ENCODE measurements at regions not wholly inside any gene's neighbourhood (a gene's known extent, or its start where the extent isn't known, plus 50 kb on each side); places are given as distances from the start of the nearest gene placed in this dataset.

DNA sequence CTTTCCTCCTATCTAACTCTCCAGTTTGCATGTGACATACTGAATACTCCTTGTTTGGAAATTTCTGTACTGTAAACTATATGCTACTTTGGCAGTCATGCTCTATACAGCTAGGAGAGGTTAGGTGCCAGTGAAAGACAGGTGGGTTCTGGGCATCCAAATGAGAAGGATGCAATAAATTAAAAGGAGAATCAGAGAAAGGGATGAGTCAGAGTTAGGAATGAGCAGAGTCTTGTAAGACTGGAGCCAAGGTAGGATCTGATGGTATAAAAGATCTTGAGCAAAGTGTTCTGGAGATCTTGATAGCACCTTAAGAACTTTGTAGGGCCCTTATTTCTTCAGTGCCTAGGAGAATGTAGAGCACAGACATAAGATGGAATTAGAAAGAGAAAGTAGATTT lies 58.7 kb upstream of the STAM2 start:
- Histone ChIP-seq H3K27ac (ENCODE audit: low read length) (no peak overlapping the region), H3K9me3 (ENCODE audit: control insufficient read depth, insufficient read depth, low read depth, low read length) (no peaks in the 10 kb centered on the region), H3K4me3 (ENCODE audit: low read depth in 2 of 2, low read length in 2 of 2) (no peak overlapping the region), H3K36me3 (ENCODE audit: control insufficient read depth, insufficient read depth, low read length) (no peaks in the 10 kb centered on the region), H3K27me3 (ENCODE audit: control insufficient read depth, insufficient read depth, low read length) (no peaks in the 10 kb centered on the region), H3K4me1 (ENCODE audit: control insufficient read depth, insufficient read depth, low read length) (no peaks in the 10 kb centered on the region)
- ChIA-PET POLR2A (no interaction called here), CTCF (no interaction called here)
- ATAC-seq (no peak), DNase-seq (ENCODE audit: low read depth, low spot score) (no peak)
- TF ChIP-seq SIN3A (IDR thresholded peaks at IDR 0.05; ENCODE audit: borderline replicate concordance, insufficient read depth, low read depth, low read length) (no peak), CTCF (IDR thresholded peaks at IDR 0.05) (no peak), POLR2AphosphoS5 (IDR thresholded peaks at IDR 0.05; ENCODE audit: low read depth, low read length) (no peak), TCF7L2 (IDR thresholded peaks at IDR 0.05; ENCODE audit: low read depth, low read length) (no peak)
- TF ChIP-seq, protein P1, sequence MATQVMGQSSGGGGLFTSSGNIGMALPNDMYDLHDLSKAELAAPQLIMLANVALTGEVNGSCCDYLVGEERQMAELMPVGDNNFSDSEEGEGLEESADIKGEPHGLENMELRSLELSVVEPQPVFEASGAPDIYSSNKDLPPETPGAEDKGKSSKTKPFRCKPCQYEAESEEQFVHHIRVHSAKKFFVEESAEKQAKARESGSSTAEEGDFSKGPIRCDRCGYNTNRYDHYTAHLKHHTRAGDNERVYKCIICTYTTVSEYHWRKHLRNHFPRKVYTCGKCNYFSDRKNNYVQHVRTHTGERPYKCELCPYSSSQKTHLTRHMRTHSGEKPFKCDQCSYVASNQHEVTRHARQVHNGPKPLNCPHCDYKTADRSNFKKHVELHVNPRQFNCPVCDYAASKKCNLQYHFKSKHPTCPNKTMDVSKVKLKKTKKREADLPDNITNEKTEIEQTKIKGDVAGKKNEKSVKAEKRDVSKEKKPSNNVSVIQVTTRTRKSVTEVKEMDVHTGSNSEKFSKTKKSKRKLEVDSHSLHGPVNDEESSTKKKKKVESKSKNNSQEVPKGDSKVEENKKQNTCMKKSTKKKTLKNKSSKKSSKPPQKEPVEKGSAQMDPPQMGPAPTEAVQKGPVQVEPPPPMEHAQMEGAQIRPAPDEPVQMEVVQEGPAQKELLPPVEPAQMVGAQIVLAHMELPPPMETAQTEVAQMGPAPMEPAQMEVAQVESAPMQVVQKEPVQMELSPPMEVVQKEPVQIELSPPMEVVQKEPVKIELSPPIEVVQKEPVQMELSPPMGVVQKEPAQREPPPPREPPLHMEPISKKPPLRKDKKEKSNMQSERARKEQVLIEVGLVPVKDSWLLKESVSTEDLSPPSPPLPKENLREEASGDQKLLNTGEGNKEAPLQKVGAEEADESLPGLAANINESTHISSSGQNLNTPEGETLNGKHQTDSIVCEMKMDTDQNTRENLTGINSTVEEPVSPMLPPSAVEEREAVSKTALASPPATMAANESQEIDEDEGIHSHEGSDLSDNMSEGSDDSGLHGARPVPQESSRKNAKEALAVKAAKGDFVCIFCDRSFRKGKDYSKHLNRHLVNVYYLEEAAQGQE (IDR thresholded peaks at IDR 0.05; ENCODE audit: insufficient read depth in 1 of 2, low read depth in 2 of 2, low read length in 1 of 2), result no peak
- in situ Hi-C loops (cut with HindIII; ENCODE audit: low pct_unique_long_range_greater_than_20kb, low sequenced_read_pairs), result no loop called here
- intact Hi-C loops (cut with micrococcal nuclease; ENCODE audit: unreplicated experiment), result no loop called here
- BruUV-seq (replicated peaks), result no TSS peak

DNA sequence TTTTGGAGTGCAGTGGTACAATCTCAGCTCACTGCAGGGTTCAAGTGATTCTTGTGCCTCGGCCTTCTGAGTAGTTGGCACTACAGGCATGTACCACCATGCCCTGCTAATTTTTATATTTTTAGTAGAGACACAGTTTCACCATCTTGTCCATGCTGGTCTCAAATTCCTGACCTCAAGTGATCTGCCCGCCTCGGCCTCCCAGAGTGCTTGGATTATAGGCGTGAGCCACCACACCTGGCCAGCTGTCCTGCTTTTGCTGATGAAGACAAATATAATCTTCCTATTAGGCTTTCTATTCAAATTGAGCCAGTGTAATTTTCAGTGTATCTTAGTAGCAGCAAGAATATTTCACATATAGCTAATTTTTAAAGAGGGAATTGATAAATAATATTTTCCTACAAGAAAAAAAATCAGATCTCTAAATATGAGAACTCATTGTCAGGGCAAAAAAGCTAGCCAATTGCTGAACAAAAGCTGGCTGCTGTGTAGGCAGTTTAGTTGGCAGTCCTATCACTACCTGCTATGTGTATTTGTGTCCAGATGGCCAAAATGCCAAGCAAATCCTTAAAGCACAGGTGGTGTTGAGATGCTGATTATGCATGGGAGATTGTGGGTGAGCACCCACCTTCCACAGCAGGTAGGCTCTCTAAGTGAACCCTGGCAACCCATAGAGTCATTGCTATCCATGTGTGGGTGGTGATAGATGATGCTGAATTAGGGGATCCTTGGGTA lies 60.8 kb upstream of the STAM2 start:
- no peaks in the 10 kb centered on the region for H3K9me3 ChIP-seq (ENCODE audit: control insufficient read depth, insufficient read depth, low read depth, low read length)
- intact Hi-C loops (cut with micrococcal nuclease; ENCODE audit: unreplicated experiment), result no loop called here

More for the DNA sequence above, 60.8 kb upstream of the STAM2 start:
- DNase-seq (ENCODE audit: low read depth, low spot score) (no peak), ATAC-seq (no peak)
- Histone ChIP-seq H3K36me3 (ENCODE audit: control insufficient read depth, insufficient read depth, low read length) (no peaks in the 10 kb centered on the region), H3K4me1 (ENCODE audit: control insufficient read depth, insufficient read depth, low read length) (no peaks in the 10 kb centered on the region), H3K4me3 (ENCODE audit: low read depth in 2 of 2, low read length in 2 of 2) (no peak overlapping the region), H3K27me3 (ENCODE audit: control insufficient read depth, insufficient read depth, low read length) (no peaks in the 10 kb centered on the region), H3K27ac (ENCODE audit: low read length) (no peak overlapping the region)
- TF ChIP-seq POLR2AphosphoS5 (IDR thresholded peaks at IDR 0.05; ENCODE audit: low read depth, low read length) (no peak), TCF7L2 (IDR thresholded peaks at IDR 0.05; ENCODE audit: low read depth, low read length) (no peak), CTCF (IDR thresholded peaks at IDR 0.05) (no peak), SIN3A (IDR thresholded peaks at IDR 0.05; ENCODE audit: borderline replicate concordance, insufficient read depth, low read depth, low read length) (no peak)
- TF ChIP-seq, protein P1 (IDR thresholded peaks at IDR 0.05; ENCODE audit: insufficient read depth in 1 of 2, low read depth in 2 of 2, low read length in 1 of 2), result no peak
- POLR2A ChIA-PET, result no interaction called here
- CTCF ChIA-PET, result no interaction called here
- no TSS peak for BruUV-seq (replicated peaks)
- in situ Hi-C loops (cut with HindIII; ENCODE audit: low pct_unique_long_range_greater_than_20kb, low sequenced_read_pairs), result no loop called here
